ENCODE measurements at regions not wholly inside any gene's neighbourhood (a gene's known extent, or its start where the extent isn't known, plus 50 kb on each side); places are given as distances from the start of the nearest gene placed in this dataset.

DNA sequence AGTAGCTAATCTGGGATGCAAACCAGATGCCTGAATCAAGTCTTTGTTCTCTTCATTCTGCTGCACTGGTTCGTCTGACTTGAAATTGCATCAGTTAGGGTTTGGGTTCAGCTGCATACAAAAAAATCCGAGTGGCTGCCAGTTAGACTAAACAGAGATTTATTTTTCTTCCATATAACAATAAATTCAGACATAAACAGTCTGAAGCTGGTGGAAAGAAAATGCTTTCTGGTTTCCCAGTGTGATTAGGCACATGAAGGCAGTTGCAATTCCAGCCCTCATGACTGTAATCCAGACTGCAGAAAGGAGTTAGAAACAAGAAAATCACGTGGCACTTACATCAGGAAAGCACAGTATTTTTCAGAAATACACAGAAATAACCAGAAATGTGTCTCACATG, 930.7 kb downstream of the MCTP2 start:
- TF ChIP-seq, protein P1, sequence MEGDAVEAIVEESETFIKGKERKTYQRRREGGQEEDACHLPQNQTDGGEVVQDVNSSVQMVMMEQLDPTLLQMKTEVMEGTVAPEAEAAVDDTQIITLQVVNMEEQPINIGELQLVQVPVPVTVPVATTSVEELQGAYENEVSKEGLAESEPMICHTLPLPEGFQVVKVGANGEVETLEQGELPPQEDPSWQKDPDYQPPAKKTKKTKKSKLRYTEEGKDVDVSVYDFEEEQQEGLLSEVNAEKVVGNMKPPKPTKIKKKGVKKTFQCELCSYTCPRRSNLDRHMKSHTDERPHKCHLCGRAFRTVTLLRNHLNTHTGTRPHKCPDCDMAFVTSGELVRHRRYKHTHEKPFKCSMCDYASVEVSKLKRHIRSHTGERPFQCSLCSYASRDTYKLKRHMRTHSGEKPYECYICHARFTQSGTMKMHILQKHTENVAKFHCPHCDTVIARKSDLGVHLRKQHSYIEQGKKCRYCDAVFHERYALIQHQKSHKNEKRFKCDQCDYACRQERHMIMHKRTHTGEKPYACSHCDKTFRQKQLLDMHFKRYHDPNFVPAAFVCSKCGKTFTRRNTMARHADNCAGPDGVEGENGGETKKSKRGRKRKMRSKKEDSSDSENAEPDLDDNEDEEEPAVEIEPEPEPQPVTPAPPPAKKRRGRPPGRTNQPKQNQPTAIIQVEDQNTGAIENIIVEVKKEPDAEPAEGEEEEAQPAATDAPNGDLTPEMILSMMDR (IDR thresholded peaks at IDR 0.05; ENCODE audit: borderline replicate concordance, extremely low read depth, low read length, poor library complexity, severe bottlenecking) = no peak
- TF ChIP-seq EZH2 (IDR thresholded peaks at IDR 0.05; ENCODE audit: borderline replicate concordance, low read depth, low read length, severe bottlenecking) = no peak
